ENCODE measurements at regions not wholly inside any gene's neighbourhood (a gene's known extent, or its start where the extent isn't known, plus 50 kb on each side); places are given as distances from the start of the nearest gene placed in this dataset.

DNA sequence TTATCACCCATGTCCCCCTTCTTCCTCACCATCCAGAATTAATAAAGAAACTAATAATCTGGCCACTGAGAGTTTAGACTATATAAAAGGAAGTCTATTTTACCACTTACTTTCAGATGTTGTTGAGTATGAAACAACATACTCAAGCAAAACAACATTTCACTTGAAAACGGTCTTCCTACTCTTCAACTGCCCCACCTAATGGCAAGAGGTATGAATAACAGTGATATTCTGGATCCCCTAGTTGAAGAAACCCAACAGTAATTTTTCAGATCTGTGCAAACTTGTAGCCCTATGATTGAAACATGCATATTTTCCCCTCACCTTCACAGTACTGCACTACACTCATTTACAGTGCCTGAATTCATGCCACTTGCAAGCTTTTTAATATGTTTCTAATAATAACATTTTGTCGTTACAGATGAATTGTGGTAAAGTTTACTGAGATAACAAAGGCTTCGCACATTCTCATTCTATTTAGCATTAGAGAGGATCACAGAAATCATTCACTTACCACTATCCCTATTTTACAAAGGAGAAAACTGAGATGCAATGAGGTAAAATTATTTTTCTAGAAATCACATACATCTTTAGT, 267.9 kb upstream of the PDE4D start:
- Histone ChIP-seq H3K9me3 (no peaks in the 10 kb centered on the region), H3K27ac (no peak overlapping the region), H3K27me3 (no peaks in the 10 kb centered on the region), H3K9ac (ENCODE audit: low read depth in 2 of 2, low read length in 2 of 2) (no peak overlapping the region), H3K4me3 (no peak overlapping the region), H3K36me3 (no peaks in the 10 kb centered on the region), H3K4me1 (no peaks in the 10 kb centered on the region)
- intact Hi-C loops (cut with DNase I) = no loop called here
- DNase-seq = no peak
- peak; percentile 38 for TF ChIP-seq CTCF (IDR thresholded peaks at IDR 0.05)

DNA sequence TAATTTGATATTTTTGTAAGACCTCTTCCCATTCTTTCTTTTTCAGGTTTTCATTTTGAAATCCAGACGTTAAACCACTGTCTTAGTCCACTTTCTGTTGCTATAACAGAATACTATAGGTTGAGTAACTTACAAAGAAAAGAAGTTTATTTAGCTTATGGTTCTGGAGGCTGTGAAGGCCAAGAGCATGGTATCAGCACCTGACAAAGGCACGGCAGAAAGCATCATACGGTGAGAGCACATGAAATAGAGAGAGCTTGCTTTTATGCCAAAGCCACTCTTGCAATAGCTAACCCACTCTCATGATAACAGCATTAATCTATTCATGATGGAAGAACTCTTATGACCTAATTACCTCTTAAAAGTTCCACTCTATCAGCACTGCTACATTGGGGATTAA, 255.6 kb upstream of the PDE4D start:
- Histone ChIP-seq H3K27me3 (no peaks in the 10 kb centered on the region), H3K27ac (no peak overlapping the region), H3K4me1 (no peaks in the 10 kb centered on the region), H3K36me3 (no peaks in the 10 kb centered on the region), H3K9ac (ENCODE audit: low read depth in 2 of 2, low read length in 2 of 2) (no peak overlapping the region), H3K9me3 (no peaks in the 10 kb centered on the region), H3K4me3 (no peak overlapping the region)
- no peak for TF ChIP-seq CTCF (IDR thresholded peaks at IDR 0.05)
- intact Hi-C loops (cut with DNase I) = no loop called here
- DNase-seq = no peak

- no peak for TF ChIP-seq CTCF (IDR thresholded peaks at IDR 0.05)
- Histone ChIP-seq H3K9me3 (no peaks in the 10 kb centered on the region), H3K27ac (no peak overlapping the region), H3K27me3 (no peaks in the 10 kb centered on the region), H3K4me3 (no peak overlapping the region), H3K36me3 (no peaks in the 10 kb centered on the region), H3K9ac (ENCODE audit: low read depth in 2 of 2, low read length in 2 of 2) (no peak overlapping the region), H3K4me1 (no peaks in the 10 kb centered on the region)
- DNase-seq = no peak
- intact Hi-C loops (cut with DNase I) = no loop called here
These were observed 254.8 kb upstream of the PDE4D start for GRCh38 chr5:60148366-60148765.

GRCh38 chr5:60147791-60148190, 254.3 kb upstream of the PDE4D start:
- H3K9ac ChIP-seq (ENCODE audit: low read depth in 2 of 2, low read length in 2 of 2) = no peak overlapping the region
- intact Hi-C loops (cut with DNase I) = no loop called here
- no peaks in the 10 kb centered on the region for H3K4me1 ChIP-seq
- no peak for TF ChIP-seq CTCF (IDR thresholded peaks at IDR 0.05)
- no peak overlapping the region for H3K27ac ChIP-seq
- no peaks in the 10 kb centered on the region for H3K9me3 ChIP-seq
- no peak for DNase-seq
- no peak overlapping the region for H3K4me3 ChIP-seq
- H3K36me3 ChIP-seq = no peaks in the 10 kb centered on the region
- no peaks in the 10 kb centered on the region for H3K27me3 ChIP-seq

- no peaks in the 10 kb centered on the region for H3K36me3 ChIP-seq
- no peak overlapping the region for H3K27ac ChIP-seq
- no peaks in the 10 kb centered on the region for H3K27me3 ChIP-seq
- no peak overlapping the region for H3K4me3 ChIP-seq
- intact Hi-C loops (cut with DNase I) = no loop called here
- no peak overlapping the region for H3K9ac ChIP-seq (ENCODE audit: low read depth in 2 of 2, low read length in 2 of 2)
- H3K9me3 ChIP-seq = no peaks in the 10 kb centered on the region
- DNase-seq = no peak
- no peak for TF ChIP-seq CTCF (IDR thresholded peaks at IDR 0.05)
- no peaks in the 10 kb centered on the region for H3K4me1 ChIP-seq
These were observed 250.5 kb upstream of the PDE4D start for GRCh38 chr5:60143942-60144549.

Measured in colonic mucosa (tissue), 4 donors.